GM19025 (cell line): ENCODE measurements at regions not wholly inside any gene's neighbourhood (a gene's known extent, or its start where the extent isn't known, plus 50 kb on each side); places are given as distances from the start of the nearest gene placed in this dataset.
"Not testable (repeated sequence)": the region's sequence is repeated elsewhere in the genome, so short reads cannot be mapped to it uniquely, and the experiment has no call there.

Source experiments
- ATAC-seq: cut with Tn5 transposase; IDR thresholded peaks from one replicate; pipeline ENCODE4 v1.9.1; 2021; ENCODE audit warnings: mild to moderate bottlenecking, low read depth, moderate library complexity; ENCODE audit not compliant: unreplicated experiment

GRCh38 chr13:109985871-109986450, 199.6 kb upstream of the IRS2 start:
- no peak for ATAC-seq

- no peak for ATAC-seq
These were observed 197.1 kb upstream of the IRS2 start for GRCh38 chr13:109983447-109983846.

- no peak for ATAC-seq
These were observed 194.6 kb upstream of the IRS2 start for GRCh38 chr13:109981000-109981399.

GRCh38 chr13:109979676-109980075, 193.3 kb upstream of the IRS2 start:
- ATAC-seq, result not testable (repeated sequence)

GRCh38 chr13:109979228-109979627, 192.8 kb upstream of the IRS2 start:
- no peak for ATAC-seq

GRCh38 chr13:109977212-109977968, 191.0 kb upstream of the IRS2 start:
- no peak for ATAC-seq

- ATAC-seq, result no peak
These were observed 190.0 kb upstream of the IRS2 start for GRCh38 chr13:109976206-109976997.

GRCh38 chr13:109974354-109974753, 188.0 kb upstream of the IRS2 start:
- ATAC-seq, result no peak

GRCh38 chr13:109973279-109973678, 186.9 kb upstream of the IRS2 start:
- no peak for ATAC-seq

- no peak for ATAC-seq
These were observed 185.2 kb upstream of the IRS2 start for GRCh38 chr13:109971456-109972090.

- no peak for ATAC-seq
These were observed 184.6 kb upstream of the IRS2 start for GRCh38 chr13:109971006-109971405.

GRCh38 chr13:109968876-109969577, 182.6 kb upstream of the IRS2 start:
- ATAC-seq, result no peak

GRCh38 chr13:109963960-109964563, 177.7 kb upstream of the IRS2 start:
- ATAC-seq, result no peak

- ATAC-seq, result no peak
These were observed 177.0 kb upstream of the IRS2 start for GRCh38 chr13:109963384-109963783.

- ATAC-seq, result no peak
These were observed 173.5 kb upstream of the IRS2 start for GRCh38 chr13:109959903-109960302.

GRCh38 chr13:109957875-109958274, 171.5 kb upstream of the IRS2 start:
- ATAC-seq, result no peak

GRCh38 chr13:109955598-109955997, 169.2 kb upstream of the IRS2 start:
- ATAC-seq, result no peak

GRCh38 chr13:109954441-109954840, 168.1 kb upstream of the IRS2 start:
- ATAC-seq, result no peak

- ATAC-seq, result no peak
These were observed 165.1 kb upstream of the IRS2 start for GRCh38 chr13:109951491-109951890.

- ATAC-seq, result no peak
These were observed 163.0 kb upstream of the IRS2 start for GRCh38 chr13:109949397-109949796.
